Astrocyte (in vitro differentiated cells and primary cell): ENCODE measurements at regions not wholly inside any gene's neighbourhood (a gene's known extent, or its start where the extent isn't known, plus 50 kb on each side); places are given as distances from the start of the nearest gene placed in this dataset.

Experiments
- CTCF ChIP-seq: IDR thresholded peaks from 2 replicates; pipeline ENCODE4 v1.5.1; 2011; ENCODE audit warnings: low read depth, mild to moderate bottlenecking, inconsistent platforms, low read length, moderate library complexity; ENCODE audit not compliant: insufficient read depth
- EZH2 ChIP-seq: IDR thresholded peaks from 2 replicates; pipeline ENCODE4 v1.6.1; 2012; ENCODE audit warnings: mild to moderate bottlenecking, low read length, inconsistent platforms; ENCODE audit not compliant: insufficient read depth

GRCh38 chr1:38334930-38335592 lies 288.5 kb upstream of the POU3F1 start:
- no peak for TF ChIP-seq EZH2
- TF ChIP-seq CTCF = no peak
